ENCODE measurements at regions not wholly inside any gene's neighbourhood (a gene's known extent, or its start where the extent isn't known, plus 50 kb on each side); places are given as distances from the start of the nearest gene placed in this dataset.

GRCh38 chr9:85439791-85440190 is 302.0 kb downstream of the AGTPBP1 start:
- TF ChIP-seq CTCF (IDR thresholded peaks at IDR 0.05), result no peak
- TF ChIP-seq POLR2A (IDR thresholded peaks at IDR 0.05), result no peak

Measured in breast epithelium (tissue), 3 donors.